ENCODE measurements at regions not wholly inside any gene's neighbourhood (a gene's known extent, or its start where the extent isn't known, plus 50 kb on each side); places are given as distances from the start of the nearest gene placed in this dataset.
"Not testable (repeated sequence)": the region's sequence is repeated elsewhere in the genome, so short reads cannot be mapped to it uniquely, and the experiment has no call there.

- not testable (repeated sequence) for TF ChIP-seq EZH2 (IDR thresholded peaks at IDR 0.05; ENCODE audit: low read length, unreplicated experiment); CTCF (conservative IDR thresholded peaks at IDR 0.05; ENCODE audit: low read depth, low read length)
These were observed 1161.9 kb downstream of the IGSF11 start for GRCh38 chr3:117872594-117873248.

All from PC-3 (cell line).